ENCODE measurements at regions not wholly inside any gene's neighbourhood (a gene's known extent, or its start where the extent isn't known, plus 50 kb on each side); places are given as distances from the start of the nearest gene placed in this dataset.
A peak's percentile ranks its signal among the peaks of the same experiment; 100 is the strongest.

- Histone ChIP-seq H3K79me2 (ENCODE audit: insufficient read depth) (no peaks in the 10 kb centered on the region), H3K9me2 (ENCODE audit: insufficient read depth) (no peaks in the 10 kb centered on the region; the same call in 1 of the 2 replicates), H3K27me3 (replicated peaks; ENCODE audit: insufficient read depth) (no peaks in the 10 kb centered on the region), H3K4me2 (ENCODE audit: unreplicated experiment) (no peak overlapping the region), H3K9ac (no peak overlapping the region), H3F3A (ENCODE audit: insufficient read depth) (peaks cover 35% of the 10 kb centered on the region), H2AFZ (no peak overlapping the region), H3K27ac (no peak overlapping the region), H3K4me3 (no peak overlapping the region), H3K9me3 (ENCODE audit: low read depth) (no peaks in the 10 kb centered on the region), H4K20me1 (ENCODE audit: insufficient read depth) (no peaks in the 10 kb centered on the region), H3K4me1 (ENCODE audit: insufficient read depth) (peaks cover 51% of the 10 kb centered on the region), H3K36me3 (ENCODE audit: low read depth) (no peaks in the 10 kb centered on the region)
- WGBS, 2 experiments (ENCODE audit: low coverage in 1 of 2, low lambda C conversion rate in 2 of 2, missing lambda C conversion rate in 2 of 2) = 90 to 94% methylated on average over 1 of the region's 1 CpG
- in situ Hi-C loops (cut with MboI) = loop anchor here (10.0 kb wide), 1 partner anchor 329 kb away; no protein-coding TSS in a partner anchor
- no peak for DNase-seq
- TF ChIP-seq EZH2phosphoT487 (IDR thresholded peaks at IDR 0.05; ENCODE audit: insufficient read depth, low read depth) (no peak), EZH2 (IDR thresholded peaks at IDR 0.05; ENCODE audit: insufficient read depth, poor library complexity, severe bottlenecking) (no peak)
Observed at GRCh38 chr7:46756256-46756655, 825.7 kb downstream of the TNS3 start.

- Histone ChIP-seq H3F3A (ENCODE audit: insufficient read depth) (peaks cover 41% of the 10 kb centered on the region), H3K4me3 (no peak overlapping the region), H3K27me3 (replicated peaks; ENCODE audit: insufficient read depth) (no peaks in the 10 kb centered on the region), H4K20me1 (ENCODE audit: insufficient read depth) (no peaks in the 10 kb centered on the region), H3K4me2 (ENCODE audit: unreplicated experiment) (no peak overlapping the region), H2AFZ (no peak overlapping the region), H3K79me2 (ENCODE audit: insufficient read depth) (no peaks in the 10 kb centered on the region), H3K27ac (peak overlapping the region; percentile 80), H3K36me3 (ENCODE audit: low read depth) (no peaks in the 10 kb centered on the region), H3K9me2 (ENCODE audit: insufficient read depth) (no peaks in the 10 kb centered on the region), H3K9ac (no peak overlapping the region), H3K9me3 (ENCODE audit: low read depth) (no peaks in the 10 kb centered on the region), H3K4me1 (ENCODE audit: insufficient read depth) (peaks cover 51% of the 10 kb centered on the region)
- WGBS, 2 experiments (ENCODE audit: low coverage in 1 of 2, low lambda C conversion rate in 2 of 2, missing lambda C conversion rate in 2 of 2) = 88 to 92% methylated on average over 5 of the region's 5 CpGs
- no peak for DNase-seq
- no peak for TF ChIP-seq EZH2phosphoT487 (IDR thresholded peaks at IDR 0.05; ENCODE audit: insufficient read depth, low read depth)
- no peak for TF ChIP-seq EZH2 (IDR thresholded peaks at IDR 0.05; ENCODE audit: insufficient read depth, poor library complexity, severe bottlenecking)
- in situ Hi-C loops (cut with MboI) = loop anchor here (10.0 kb wide), 1 partner anchor 329 kb away; no protein-coding TSS in a partner anchor
Observed at GRCh38 chr7:46755120-46756034, 826.5 kb downstream of the TNS3 start.

GRCh38 chr7:46754140-46754720, 827.7 kb downstream of the TNS3 start:
- Histone ChIP-seq H3K9me3 (ENCODE audit: low read depth) (no peaks in the 10 kb centered on the region), H3K36me3 (ENCODE audit: low read depth) (no peaks in the 10 kb centered on the region), H3K4me1 (ENCODE audit: insufficient read depth) (peaks cover 43% of the 10 kb centered on the region), H3K27me3 (replicated peaks; ENCODE audit: insufficient read depth) (no peaks in the 10 kb centered on the region), H3K9ac (peak overlapping the region; percentile 26), H3K4me2 (ENCODE audit: unreplicated experiment) (peak overlapping the region; percentile 4), H3F3A (ENCODE audit: insufficient read depth) (peaks cover 38% of the 10 kb centered on the region), H3K9me2 (ENCODE audit: insufficient read depth) (no peaks in the 10 kb centered on the region), H2AFZ (no peak overlapping the region; the same call in 1 of the 2 replicates), H4K20me1 (ENCODE audit: insufficient read depth) (no peaks in the 10 kb centered on the region), H3K79me2 (ENCODE audit: insufficient read depth) (no peaks in the 10 kb centered on the region), H3K4me3 (no peak overlapping the region), H3K27ac (peak overlapping the region; percentile 80)
- DNase-seq = peak; percentile 86
- no peak for TF ChIP-seq EZH2phosphoT487 (IDR thresholded peaks at IDR 0.05; ENCODE audit: insufficient read depth, low read depth)
- TF ChIP-seq EZH2 (IDR thresholded peaks at IDR 0.05; ENCODE audit: insufficient read depth, poor library complexity, severe bottlenecking) = no peak
- in situ Hi-C loops (cut with MboI) = loop anchor here (10.0 kb wide), 1 partner anchor 331 kb away; no protein-coding TSS in a partner anchor
- WGBS, 2 experiments (ENCODE audit: low coverage in 1 of 2, low lambda C conversion rate in 2 of 2, missing lambda C conversion rate in 2 of 2) = 82 to 83% methylated on average over 2 of the region's 2 CpGs

- peak overlapping the region; percentile 26 for H3K9ac ChIP-seq
- H3K4me1 ChIP-seq (ENCODE audit: insufficient read depth) = peaks cover 48% of the 10 kb centered on the region
- H3K79me2 ChIP-seq (ENCODE audit: insufficient read depth) = no peaks in the 10 kb centered on the region
- peak overlapping the region; percentile 80 for H3K27ac ChIP-seq
- TF ChIP-seq EZH2phosphoT487 (IDR thresholded peaks at IDR 0.05; ENCODE audit: insufficient read depth, low read depth) = no peak
- TF ChIP-seq EZH2 (IDR thresholded peaks at IDR 0.05; ENCODE audit: insufficient read depth, poor library complexity, severe bottlenecking) = no peak
- WGBS, 2 experiments (ENCODE audit: low coverage in 1 of 2, low lambda C conversion rate in 2 of 2, missing lambda C conversion rate in 2 of 2) = 68 to 82% methylated on average over 2 of the region's 2 CpGs
- peak overlapping the region; percentile 11 for H3K4me2 ChIP-seq (ENCODE audit: unreplicated experiment)
- in situ Hi-C loops (cut with MboI) = loop anchor here (10.0 kb wide), 1 partner anchor 331 kb away; no protein-coding TSS in a partner anchor
- H3F3A ChIP-seq (ENCODE audit: insufficient read depth) = peaks cover 38% of the 10 kb centered on the region
- H3K9me2 ChIP-seq (ENCODE audit: insufficient read depth) = no peaks in the 10 kb centered on the region
- peak; percentile 40 for DNase-seq
- H3K27me3 ChIP-seq (replicated peaks; ENCODE audit: insufficient read depth) = no peaks in the 10 kb centered on the region
- no peak overlapping the region for H2AFZ ChIP-seq
- no peaks in the 10 kb centered on the region for H3K36me3 ChIP-seq (ENCODE audit: low read depth)
- H3K4me3 ChIP-seq = no peak overlapping the region
- H4K20me1 ChIP-seq (ENCODE audit: insufficient read depth) = no peaks in the 10 kb centered on the region
- no peaks in the 10 kb centered on the region for H3K9me3 ChIP-seq (ENCODE audit: low read depth)
Observed at GRCh38 chr7:46753662-46754061, 828.2 kb downstream of the TNS3 start.

All from GM23248 (cell line).